Keratinocyte (primary cell): ENCODE measurements at regions not wholly inside any gene's neighbourhood (a gene's known extent, or its start where the extent isn't known, plus 50 kb on each side); places are given as distances from the start of the nearest gene placed in this dataset.

Experiments used
- CTCF ChIP-seq, 3 experiments: IDR thresholded peaks in 1 of 3; conservative IDR thresholded peaks in 1 of 3; optimal IDR thresholded peaks in 1 of 3; 2 replicates in 2 of 3; 3 replicates in 1 of 3; pipeline versions ENCODE3 to v1.5.1; 2011; ENCODE audit warnings: low read length in 3 of 3, mild to moderate bottlenecking in 3 of 3, moderate library complexity in 2 of 3, control low read depth in 1 of 3, inconsistent platforms in 1 of 3; ENCODE audit not compliant: insufficient read depth in 2 of 3; ENCODE audit errors: extremely low read depth in 1 of 3
- EZH2 ChIP-seq: IDR thresholded peaks from one replicate; pipeline ENCODE4 v1.6.1; 2012; ENCODE audit warnings: inconsistent platforms, mild to moderate bottlenecking, low read length, moderate library complexity

GRCh38 chr11:34774604-34775003 lies 141.6 kb downstream of the APIP start:
- TF ChIP-seq CTCF (optimal IDR thresholded peaks at IDR 0.05 in 1 of 3, IDR thresholded peaks at IDR 0.05 in 1 of 3, conservative IDR thresholded peaks at IDR 0.05 in 1 of 3; ENCODE audit: extremely low read depth in 1 of 3, insufficient read depth in 2 of 3, low read length in 3 of 3) (no peak), EZH2 (no peak)
